Keratinocyte (primary cell): ENCODE measurements at regions not wholly inside any gene's neighbourhood (a gene's known extent, or its start where the extent isn't known, plus 50 kb on each side); places are given as distances from the start of the nearest gene placed in this dataset.

Source experiments
- CTCF ChIP-seq, 3 experiments: IDR thresholded peaks in 1 of 3; conservative IDR thresholded peaks in 1 of 3; optimal IDR thresholded peaks in 1 of 3; 2 replicates in 2 of 3; 3 replicates in 1 of 3; pipeline versions ENCODE3 to v1.5.1; 2011; ENCODE audit warnings: low read length in 3 of 3, mild to moderate bottlenecking in 3 of 3, moderate library complexity in 2 of 3, control low read depth in 1 of 3, inconsistent platforms in 1 of 3; ENCODE audit not compliant: insufficient read depth in 2 of 3; ENCODE audit errors: extremely low read depth in 1 of 3
- EZH2 ChIP-seq: IDR thresholded peaks from one replicate; pipeline ENCODE4 v1.6.1; 2012; ENCODE audit warnings: inconsistent platforms, mild to moderate bottlenecking, low read length, moderate library complexity

GRCh38 chr2:63673865-63674533 is 85.2 kb downstream of the MDH1 start:
- TF ChIP-seq CTCF (optimal IDR thresholded peaks at IDR 0.05 in 1 of 3, IDR thresholded peaks at IDR 0.05 in 1 of 3, conservative IDR thresholded peaks at IDR 0.05 in 1 of 3; ENCODE audit: extremely low read depth in 1 of 3, insufficient read depth in 2 of 3, low read length in 3 of 3): no peak
- no peak for TF ChIP-seq EZH2
